Right lobe of liver (tissue), 4 donors: ENCODE measurements at regions not wholly inside any gene's neighbourhood (a gene's known extent, or its start where the extent isn't known, plus 50 kb on each side); places are given as distances from the start of the nearest gene placed in this dataset.

Experiments
- CTCF ChIP-seq, 4 donors: fragments of 200-600 bp in 3 of 4; fragments of 450-650 bp in 1 of 4; IDR thresholded peaks; one replicate each; pipeline versions ENCODE4 v1.5.1 to v1.8.0; 2016 to 2022; ENCODE audit warnings: antibody characterized with exemption in 4 of 4, mild to moderate bottlenecking in 2 of 4
- POLR2A ChIP-seq: fragments of 450-650 bp; IDR thresholded peaks from one replicate; pipeline ENCODE4 v1.6.1; 2017; ENCODE audit warnings: antibody characterized with exemption, mild to moderate bottlenecking
- donor health status: DM: no; HTN: no; CAD: no.
- donor health status: DM: no; HTN: no; CAD: no.
- donor health status: DM: no; HTN: yes; CAD: no.

- TF ChIP-seq CTCF (IDR thresholded peaks at IDR 0.05) (no peak), POLR2A (no peak)
Measured at GRCh38 chr4:100103671-100104070, 86.6 kb downstream of the DDIT4L start.
